ENCODE measurements at regions not wholly inside any gene's neighbourhood (a gene's known extent, or its start where the extent isn't known, plus 50 kb on each side); places are given as distances from the start of the nearest gene placed in this dataset.

GRCh38 chr16:52855463-52855862 is 197.2 kb downstream of the CHD9NB start:
- no peak for TF ChIP-seq ZNF343 (CRISPR knock-in tag; IDR thresholded peaks at IDR 0.05)
- TF ChIP-seq ZNF580 (CRISPR knock-in tag; IDR thresholded peaks at IDR 0.05; ENCODE audit: borderline replicate concordance, low read depth) = no peak
